ENCODE measurements at regions not wholly inside any gene's neighbourhood (a gene's known extent, or its start where the extent isn't known, plus 50 kb on each side); places are given as distances from the start of the nearest gene placed in this dataset.

GRCh38 chr5:39815711-39816110, 390.9 kb upstream of the DAB2 start:
- no peak for DNase-seq (ENCODE audit: low read depth in 3 of 3)

- DNase-seq (ENCODE audit: low read depth in 3 of 3) = no peak
These were observed 386.6 kb upstream of the DAB2 start for GRCh38 chr5:39811381-39811780.

- no peak for DNase-seq (ENCODE audit: low read depth in 3 of 3)
These were observed 383.9 kb upstream of the DAB2 start for GRCh38 chr5:39808656-39809055.

- DNase-seq (ENCODE audit: low read depth in 3 of 3) = no peak
These were observed 376.5 kb upstream of the DAB2 start for GRCh38 chr5:39801306-39801705.

GRCh38 chr5:39800042-39800601, 375.3 kb upstream of the DAB2 start:
- DNase-seq (ENCODE audit: low read depth in 3 of 3) = no peak

- no peak for DNase-seq (ENCODE audit: low read depth in 3 of 3)
These were observed 374.5 kb upstream of the DAB2 start for GRCh38 chr5:39799242-39799641.

GRCh38 chr5:39794513-39795210, 369.9 kb upstream of the DAB2 start:
- DNase-seq (ENCODE audit: low read depth in 3 of 3) = no peak

GRCh38 chr5:39785410-39785809, 360.6 kb upstream of the DAB2 start:
- no peak for DNase-seq (ENCODE audit: low read depth in 3 of 3)

GRCh38 chr5:39783756-39784421, 359.1 kb upstream of the DAB2 start:
- no peak for DNase-seq (ENCODE audit: low read depth in 3 of 3)

GRCh38 chr5:39780347-39780746, 355.6 kb upstream of the DAB2 start:
- DNase-seq (ENCODE audit: low read depth in 3 of 3) = no peak

GRCh38 chr5:39779831-39780230, 355.1 kb upstream of the DAB2 start:
- no peak for DNase-seq (ENCODE audit: low read depth in 3 of 3)

GRCh38 chr5:39775797-39776365, 351.1 kb upstream of the DAB2 start:
- DNase-seq (ENCODE audit: low read depth in 3 of 3) = no peak

- no peak for DNase-seq (ENCODE audit: low read depth in 3 of 3)
These were observed 350.5 kb upstream of the DAB2 start for GRCh38 chr5:39775086-39775796.

GRCh38 chr5:39774605-39775004, 349.8 kb upstream of the DAB2 start:
- no peak for DNase-seq (ENCODE audit: low read depth in 3 of 3)

- DNase-seq (ENCODE audit: low read depth in 3 of 3) = no peak
These were observed 347.5 kb upstream of the DAB2 start for GRCh38 chr5:39772307-39772706.

- no peak for DNase-seq (ENCODE audit: low read depth in 3 of 3)
These were observed 343.1 kb upstream of the DAB2 start for GRCh38 chr5:39767916-39768315.

- DNase-seq (ENCODE audit: low read depth in 3 of 3) = no peak
These were observed 340.6 kb upstream of the DAB2 start for GRCh38 chr5:39765366-39765765.

- DNase-seq (ENCODE audit: low read depth in 3 of 3) = no peak
These were observed 338.0 kb upstream of the DAB2 start for GRCh38 chr5:39762761-39763160.

- DNase-seq (ENCODE audit: low read depth in 3 of 3) = no peak
These were observed 336.6 kb upstream of the DAB2 start for GRCh38 chr5:39761199-39761950.

GRCh38 chr5:39760385-39761198, 335.8 kb upstream of the DAB2 start:
- no peak for DNase-seq (ENCODE audit: low read depth in 3 of 3)

GRCh38 chr5:39759701-39760100, 334.9 kb upstream of the DAB2 start:
- no peak for DNase-seq (ENCODE audit: low read depth in 3 of 3)
